ENCODE measurements at regions not wholly inside any gene's neighbourhood (a gene's known extent, or its start where the extent isn't known, plus 50 kb on each side); places are given as distances from the start of the nearest gene placed in this dataset.

DNA sequence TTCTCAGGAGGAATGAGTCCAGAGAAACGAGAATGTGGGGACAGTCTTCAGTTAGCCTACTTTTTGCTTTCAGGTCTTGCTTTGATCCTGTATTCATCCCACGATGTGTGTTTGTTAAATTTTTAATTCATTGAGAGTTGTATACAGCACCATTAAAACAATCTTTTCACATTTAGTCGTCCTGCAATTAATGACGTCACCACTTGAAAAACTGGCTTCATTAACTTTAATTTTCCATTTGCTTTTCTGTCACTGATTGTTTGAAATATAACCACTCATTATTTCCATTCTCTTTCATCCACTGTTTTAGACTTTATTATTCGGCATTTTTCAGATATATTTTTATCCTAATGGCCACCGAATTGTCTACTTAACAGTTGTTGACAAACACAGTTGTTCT, 146.9 kb downstream of the TFEC start:
- DNase-seq (ENCODE audit: low read depth in 2 of 3, low spot score in 1 of 3) = no peak

DNA sequence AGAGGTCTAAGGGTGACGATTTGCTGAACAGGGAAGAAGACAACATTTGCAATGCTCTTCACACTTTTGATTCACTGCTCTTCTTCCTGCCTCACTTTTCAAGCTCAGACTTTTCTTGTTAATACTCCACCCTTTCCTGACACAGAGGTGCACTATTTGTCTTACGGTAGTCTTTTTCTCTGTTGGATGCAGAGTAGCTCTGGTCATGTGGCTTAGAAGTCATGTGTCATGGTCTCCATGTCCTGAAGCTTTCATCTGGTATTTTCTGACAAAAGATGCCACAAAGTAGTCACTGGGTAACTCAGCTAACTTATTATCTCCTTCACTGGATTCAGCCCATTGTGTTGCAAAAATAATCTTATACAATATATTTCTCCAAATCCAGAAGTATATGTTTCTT, 149.1 kb downstream of the TFEC start:
- no peak for DNase-seq (ENCODE audit: low read depth in 2 of 3, low spot score in 1 of 3)

GRCh38 chr7:115879171-115879570, 151.4 kb downstream of the TFEC start:
- no peak for DNase-seq (ENCODE audit: low read depth in 2 of 3, low spot score in 1 of 3)

DNA sequence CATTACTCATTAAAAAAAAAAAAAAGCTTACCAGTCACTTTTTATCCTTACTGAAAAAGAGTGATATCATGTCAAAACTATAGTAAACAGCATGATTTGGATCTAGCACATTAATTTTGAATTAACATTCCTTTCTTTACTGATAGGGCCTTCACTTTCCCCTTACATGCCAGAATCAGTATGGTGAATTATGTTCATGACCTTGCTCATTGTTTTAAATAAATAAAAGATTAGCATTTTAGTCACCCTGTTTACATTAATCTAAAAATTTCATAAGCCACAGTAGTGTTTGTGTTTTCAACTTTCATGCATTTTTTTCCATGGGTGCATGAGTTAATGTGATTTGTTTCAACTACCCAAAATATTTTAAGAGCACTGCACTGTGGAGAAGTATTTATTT, 160.8 kb downstream of the TFEC start:
- DNase-seq (ENCODE audit: low read depth in 2 of 3, low spot score in 1 of 3) = no peak

- DNase-seq (ENCODE audit: low read depth in 2 of 3, low spot score in 1 of 3) = no peak
Observed at GRCh38 chr7:115869190-115869589, 161.4 kb downstream of the TFEC start.

- DNase-seq (ENCODE audit: low read depth in 2 of 3, low spot score in 1 of 3) = no peak
Observed at GRCh38 chr7:115868369-115868768, 162.2 kb downstream of the TFEC start.

GRCh38 chr7:115864082-115864481, 166.5 kb downstream of the TFEC start:
- no peak for DNase-seq (ENCODE audit: low read depth in 2 of 3, low spot score in 1 of 3)

GRCh38 chr7:115851291-115851690, 179.3 kb downstream of the TFEC start:
- no peak for DNase-seq (ENCODE audit: low read depth in 2 of 3, low spot score in 1 of 3)

DNA sequence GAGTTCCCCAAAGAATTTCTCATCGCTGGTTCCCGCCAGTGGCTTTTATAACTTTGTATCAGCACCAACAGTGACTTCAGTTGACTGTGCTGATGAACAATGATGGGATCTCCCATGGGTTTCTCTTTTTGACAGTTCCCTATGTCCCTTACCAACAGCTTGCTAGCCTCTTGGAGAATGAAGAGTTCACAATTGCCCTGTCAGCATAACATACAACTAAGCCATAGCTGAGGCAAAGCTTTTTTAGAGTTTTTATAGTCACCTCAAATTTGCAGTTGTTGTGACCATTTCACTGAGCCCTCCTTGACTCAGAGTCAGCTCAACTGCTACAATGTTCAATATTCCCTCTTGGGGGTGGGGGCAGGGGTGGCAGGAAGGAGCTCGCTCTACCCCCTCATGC, 179.8 kb downstream of the TFEC start:
- DNase-seq (ENCODE audit: low read depth in 2 of 3, low spot score in 1 of 3) = no peak

DNA sequence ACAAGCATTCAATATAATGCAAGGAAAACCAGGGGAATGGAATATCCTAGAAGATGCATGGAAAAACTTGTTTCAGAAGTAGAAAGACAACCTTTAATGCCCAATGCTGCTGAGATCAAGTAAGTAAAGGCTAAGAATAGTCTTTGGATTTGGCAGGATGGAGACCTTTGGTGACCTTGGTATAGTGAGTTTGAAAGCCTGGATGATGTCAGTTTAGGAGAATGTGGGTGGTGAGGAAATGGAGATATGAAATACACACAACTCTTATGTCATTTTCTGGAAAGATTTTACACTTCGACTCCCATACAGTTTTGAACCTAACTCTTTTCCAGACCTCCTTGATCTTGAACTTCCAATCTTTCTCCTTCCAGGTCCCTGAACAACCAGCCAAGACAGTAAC, 185.7 kb downstream of the TFEC start:
- no peak for DNase-seq (ENCODE audit: low read depth in 2 of 3, low spot score in 1 of 3)

DNA sequence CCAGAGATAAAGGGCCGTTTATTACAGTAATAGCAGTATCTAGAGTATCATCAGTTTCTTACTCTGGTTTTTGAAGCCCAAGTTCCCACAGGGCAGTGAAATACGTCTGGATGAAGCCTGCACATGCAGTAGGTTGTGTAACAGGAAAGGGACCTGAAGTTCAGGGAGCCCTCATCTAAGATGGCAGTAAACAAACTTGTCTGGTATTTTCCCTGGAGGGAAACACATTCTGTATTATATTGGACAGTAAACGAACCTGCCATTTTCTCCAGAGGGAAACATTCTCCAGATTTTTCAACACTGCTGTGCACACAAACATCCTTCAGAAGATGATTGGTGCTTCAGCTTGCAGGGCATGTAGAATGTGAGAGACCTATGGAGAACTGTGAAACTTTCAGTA, 189.9 kb downstream of the TFEC start:
- no peak for DNase-seq (ENCODE audit: low read depth in 2 of 3, low spot score in 1 of 3)

DNA sequence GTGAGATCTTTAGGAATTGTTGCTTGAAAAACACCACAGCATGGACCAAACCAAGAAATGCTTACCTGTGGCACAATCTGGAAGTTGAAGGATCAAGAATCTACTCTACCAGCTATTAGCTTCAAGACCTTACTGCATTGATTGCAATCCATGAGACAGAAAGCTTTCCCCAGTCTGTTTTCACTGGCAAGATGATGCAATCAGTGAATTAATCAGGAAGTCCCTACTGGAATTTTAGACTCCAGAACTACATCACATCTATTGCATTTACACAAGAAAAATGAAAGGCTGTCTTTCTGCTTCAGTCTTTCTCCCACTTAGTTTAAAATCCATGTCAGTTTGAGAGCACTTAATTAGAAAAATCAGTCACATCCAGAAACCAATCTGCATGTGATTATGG, 191.7 kb downstream of the TFEC start:
- no peak for DNase-seq (ENCODE audit: low read depth in 2 of 3, low spot score in 1 of 3)

DNA sequence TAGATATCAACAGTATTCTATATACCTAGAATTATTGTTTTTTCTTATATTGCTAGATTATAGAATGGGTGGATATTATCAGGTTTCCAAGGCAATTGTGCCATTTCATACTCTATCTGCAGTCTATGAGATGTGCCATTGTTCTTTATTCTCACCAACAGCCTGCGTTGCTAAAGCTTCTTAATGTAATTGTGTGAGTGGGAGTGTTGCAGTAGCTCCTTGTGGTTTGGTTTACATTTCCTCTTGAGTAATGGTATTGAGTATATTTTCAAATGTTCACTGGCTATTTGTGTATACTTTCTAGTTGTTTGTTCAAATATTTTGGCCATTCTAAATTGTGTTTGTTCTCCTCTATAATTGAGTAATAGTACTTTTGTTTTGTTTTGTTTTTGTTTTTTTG, 199.2 kb downstream of the TFEC start:
- no peak for DNase-seq (ENCODE audit: low read depth in 2 of 3, low spot score in 1 of 3)

DNA sequence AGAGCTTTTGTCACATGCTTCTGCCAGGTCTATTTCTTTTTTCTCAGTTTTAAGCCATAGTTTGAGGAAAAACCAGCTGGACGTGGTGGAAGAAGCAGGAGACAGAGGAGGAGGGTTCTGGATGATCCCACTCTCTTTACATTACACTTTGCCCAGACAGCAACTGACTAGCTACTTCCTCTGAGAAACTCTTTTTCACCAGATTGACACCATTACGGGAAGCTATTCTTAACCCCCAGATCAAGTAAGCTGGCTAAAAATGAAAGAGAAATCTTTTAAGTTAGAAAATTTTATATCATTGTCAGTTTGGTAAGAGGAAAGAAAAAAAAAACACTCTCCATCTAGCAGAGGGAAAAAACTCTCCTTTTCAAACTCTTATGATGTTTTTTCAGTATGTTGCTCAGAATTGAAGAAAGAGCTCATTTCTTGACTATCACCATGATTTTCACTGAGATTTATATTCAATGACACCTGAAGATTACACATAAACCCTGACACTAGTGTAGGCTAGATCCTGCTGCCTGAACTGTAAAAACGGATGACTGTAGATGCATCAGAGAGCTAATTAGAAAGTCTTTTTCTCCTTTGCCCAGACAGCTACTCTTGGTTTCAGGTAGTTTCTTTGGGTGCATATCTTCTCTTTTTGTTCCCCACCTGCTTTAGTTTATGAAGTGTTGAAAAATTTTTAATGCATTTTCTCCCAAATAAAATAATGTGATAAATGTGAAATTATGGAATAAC, 203.1 kb downstream of the TFEC start:
- DNase-seq (ENCODE audit: low read depth in 2 of 3, low spot score in 1 of 3) = no peak

DNA sequence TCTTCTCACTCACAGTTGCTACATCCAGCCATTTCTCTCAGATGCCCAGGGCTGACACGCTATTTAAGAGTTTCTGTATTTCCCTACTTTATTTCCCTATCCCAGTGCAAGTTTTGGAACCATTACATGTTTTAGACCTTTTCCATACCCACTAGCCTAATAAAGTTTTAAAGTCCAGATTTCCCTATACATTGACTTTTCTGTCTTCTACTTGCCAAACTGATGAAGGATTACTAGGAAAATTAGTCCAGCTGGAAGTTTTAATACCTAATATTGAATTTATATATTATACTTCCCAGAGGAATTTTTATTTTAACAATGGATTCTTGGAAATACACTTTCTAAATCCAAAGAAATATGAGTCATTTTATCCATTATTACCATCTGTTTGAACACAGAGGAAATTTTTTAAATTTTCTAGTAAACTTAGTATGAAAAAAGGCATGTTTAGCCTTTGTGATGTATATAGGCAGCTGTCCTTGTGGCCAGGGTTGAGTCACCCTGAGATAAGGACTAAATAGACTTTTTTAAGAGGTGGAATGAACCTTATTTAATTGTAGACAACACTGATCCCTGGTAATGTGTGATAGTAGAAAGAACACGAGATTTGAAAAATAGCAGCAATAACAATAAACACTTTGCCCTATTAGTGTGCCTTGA, 205.0 kb downstream of the TFEC start:
- DNase-seq (ENCODE audit: low read depth in 2 of 3, low spot score in 1 of 3) = no peak

GRCh38 chr7:115822801-115823200, 207.8 kb downstream of the TFEC start:
- DNase-seq (ENCODE audit: low read depth in 2 of 3, low spot score in 1 of 3) = no peak

DNA sequence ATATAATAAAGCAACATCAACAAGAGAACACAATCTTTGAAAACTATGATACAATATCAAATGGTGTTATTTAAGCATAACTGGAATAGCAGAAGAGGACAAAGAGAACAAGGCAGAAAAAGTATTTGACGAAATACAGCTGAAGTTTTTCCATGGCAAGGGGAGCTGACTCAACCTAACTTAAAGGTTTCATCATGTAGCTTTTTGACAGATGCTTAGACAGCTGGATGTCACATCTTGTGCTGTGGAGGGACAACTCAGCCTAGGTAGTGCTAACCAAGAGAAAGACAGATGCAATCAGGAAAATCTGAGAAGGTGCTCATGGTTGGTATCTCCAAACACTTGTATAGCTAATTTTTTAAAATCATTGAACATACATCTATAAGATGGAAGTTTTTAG, 208.2 kb downstream of the TFEC start:
- DNase-seq (ENCODE audit: low read depth in 2 of 3, low spot score in 1 of 3) = no peak

DNA sequence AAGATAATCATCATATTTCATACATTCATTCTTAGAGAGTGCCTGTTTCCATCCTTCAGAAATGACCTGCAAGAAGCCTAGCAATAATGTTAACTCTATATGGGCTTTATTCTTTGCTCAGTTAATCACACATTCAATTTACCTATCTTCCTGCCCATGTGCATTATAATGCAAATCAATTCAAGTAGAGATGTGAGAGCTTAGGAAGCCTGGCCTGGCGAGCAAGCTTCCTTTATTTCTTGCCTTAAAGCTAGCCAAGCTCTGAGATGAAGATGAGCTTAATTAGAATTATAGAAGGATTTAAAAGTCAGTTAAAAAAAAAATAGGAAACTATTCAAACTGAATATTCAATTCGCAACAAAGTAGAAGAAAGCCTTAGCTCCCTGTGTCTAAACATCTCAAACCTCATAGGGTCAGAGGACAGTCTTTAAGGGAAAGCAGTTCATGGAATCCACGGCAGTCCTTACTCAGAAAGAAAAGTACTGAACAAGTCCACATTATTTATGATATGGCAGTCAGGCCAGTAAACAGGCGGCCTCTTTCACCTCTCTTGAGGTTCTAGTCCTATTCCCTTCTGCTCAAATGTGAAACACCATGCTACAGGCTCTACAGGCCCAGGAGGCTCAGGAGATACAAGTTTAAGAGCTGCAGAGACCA, 214.1 kb downstream of the TFEC start:
- no peak for DNase-seq (ENCODE audit: low read depth in 2 of 3, low spot score in 1 of 3)

- DNase-seq (ENCODE audit: low read depth in 2 of 3, low spot score in 1 of 3) = no peak
Observed at GRCh38 chr7:115812794-115813193, 217.8 kb downstream of the TFEC start.

- DNase-seq (ENCODE audit: low read depth in 2 of 3, low spot score in 1 of 3) = no peak
Observed at GRCh38 chr7:115805458-115805857, 225.1 kb downstream of the TFEC start.

DNA sequence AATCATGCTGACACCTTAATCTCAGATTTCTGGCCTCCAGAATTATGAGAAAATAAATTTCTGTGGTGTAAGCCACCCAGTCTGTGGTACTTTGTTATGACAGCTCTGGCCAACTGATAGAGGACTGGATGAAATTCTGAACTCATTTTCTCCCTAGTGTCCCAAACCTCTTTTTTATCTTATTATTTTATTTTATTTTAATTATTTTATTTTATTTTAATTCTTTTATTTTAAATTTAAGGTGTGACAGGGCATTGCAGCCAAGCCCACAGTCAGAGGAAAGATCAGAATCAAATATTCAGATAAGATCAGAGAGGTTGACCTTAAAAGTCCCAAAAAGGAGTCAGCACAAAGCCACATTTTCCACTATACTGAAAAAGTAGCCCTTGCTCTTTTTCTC, 228.1 kb downstream of the TFEC start:
- no peak for DNase-seq (ENCODE audit: low read depth in 2 of 3, low spot score in 1 of 3)

DNA sequence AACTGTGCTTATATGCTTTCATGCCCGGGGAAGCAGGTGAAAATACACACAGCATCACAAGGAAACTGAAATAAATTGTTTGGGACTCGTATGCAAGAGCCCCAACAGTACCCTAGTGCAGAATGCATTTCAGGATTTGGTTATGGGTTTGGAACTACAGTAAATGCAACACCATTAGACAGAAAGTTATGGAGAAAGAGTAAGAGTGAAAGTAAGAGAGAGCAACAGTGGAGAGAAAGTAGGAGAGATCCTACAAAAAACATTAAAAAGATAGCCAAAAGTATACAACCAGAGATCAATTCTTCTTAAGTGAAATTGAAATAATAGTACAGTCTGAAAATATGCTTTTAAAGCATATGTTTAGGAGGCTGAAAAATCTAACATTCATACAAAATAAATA, 231.1 kb downstream of the TFEC start:
- no peak for DNase-seq (ENCODE audit: low read depth in 2 of 3, low spot score in 1 of 3)
